GM12878 (cell line): ENCODE measurements at regions not wholly inside any gene's neighbourhood (a gene's known extent, or its start where the extent isn't known, plus 50 kb on each side); places are given as distances from the start of the nearest gene placed in this dataset.

Experiments used
- BCL11A ChIP-seq: IDR thresholded peaks from 2 replicates; pipeline ENCODE4 v1.6.1; 2011; ENCODE audit warnings: low read depth, low read length
- CTCF ChIP-seq, 3 experiments: IDR thresholded peaks in 2 of 3; conservative IDR thresholded peaks in 1 of 3; 2 replicates each; pipeline ENCODE4 v1.5.1; 2011; ENCODE audit warnings: low read depth in 3 of 3, low read length in 3 of 3, mild to moderate bottlenecking in 3 of 3, control low read depth in 2 of 3, moderate library complexity in 2 of 3, inconsistent platforms in 1 of 3, mixed read lengths in 1 of 3; ENCODE audit not compliant: control insufficient read depth in 2 of 3, insufficient read depth in 1 of 3; ENCODE audit errors: extremely low read depth in 1 of 3
- EP300 ChIP-seq, 2 experiments: fragments of 150-350 bp in 1 of 2; IDR thresholded peaks; 2 replicates each; pipeline ENCODE4 v1.6.1; 2011 to 2012; ENCODE audit warnings: low read depth in 2 of 2, low read length in 2 of 2, borderline replicate concordance in 1 of 2, improper control_type of control experiment in 1 of 2, inconsistent platforms in 1 of 2; ENCODE audit not compliant: control insufficient read depth in 1 of 2
- EZH2 ChIP-seq: IDR thresholded peaks from 2 replicates; pipeline ENCODE4 v1.6.1; 2012; ENCODE audit warnings: low read depth, mild to moderate bottlenecking, control low read depth, inconsistent platforms, low read length, borderline replicate concordance; ENCODE audit not compliant: control insufficient read depth
- JUND ChIP-seq: IDR thresholded peaks from 2 replicates; pipeline ENCODE4 v1.6.1; 2012; ENCODE audit warnings: low read depth, mild to moderate bottlenecking, low read length, improper control_type of control experiment, moderate library complexity
- NRF1 ChIP-seq: conservative IDR thresholded peaks from 2 replicates; pipeline ENCODE4 v1.6.1; 2011; ENCODE audit warnings: mild to moderate bottlenecking, low read depth, low read length, improper control_type of control experiment
- POLR2A ChIP-seq: IDR thresholded peaks from 2 replicates; pipeline ENCODE4 v1.6.1; 2011; ENCODE audit warnings: low read depth, mild to moderate bottlenecking, low read length
- POLR2AphosphoS5 ChIP-seq: IDR thresholded peaks from 2 replicates; pipeline ENCODE4 v1.6.1; 2011; ENCODE audit warnings: mild to moderate bottlenecking, low read length, inconsistent platforms
- SMAD1 ChIP-seq: fragments of 450-650 bp; IDR thresholded peaks from 2 replicates; pipeline ENCODE4 v1.6.1; 2018; ENCODE audit warnings: mild to moderate bottlenecking, low read depth; ENCODE audit not compliant: partially characterized antibody
- SUPT20H ChIP-seq: IDR thresholded peaks from 2 replicates; pipeline ENCODE4 v1.6.1; 2011; ENCODE audit warnings: low read depth, mild to moderate bottlenecking, low read length, moderate library complexity, borderline replicate concordance; ENCODE audit not compliant: control insufficient read depth
- TAF1 ChIP-seq: IDR thresholded peaks from 2 replicates; pipeline ENCODE4 v1.6.1; 2011; ENCODE audit warnings: mild to moderate bottlenecking, low read depth, low read length, borderline replicate concordance
- USF1 ChIP-seq: IDR thresholded peaks from 2 replicates; pipeline ENCODE4 v1.6.1; 2011; ENCODE audit warnings: borderline replicate concordance, low read depth, mild to moderate bottlenecking, moderate library complexity, mixed read lengths, low read length; ENCODE audit not compliant: insufficient read depth; ENCODE audit errors: extremely low read length
- TF ChIP-seq, protein P1 (sequence below): IDR thresholded peaks from 2 replicates; pipeline ENCODE4 v1.6.1; 2011; ENCODE audit warnings: low read depth, low read length, improper control_type of control experiment, borderline replicate concordance
- TF ChIP-seq, protein P2 (sequence below): fragments of 450-650 bp; formaldehyde crosslinking; IDR thresholded peaks from 2 replicates; pipeline ENCODE4 v1.4.0; 2020; ENCODE audit warnings: mild to moderate bottlenecking, moderate library complexity

DNA sequence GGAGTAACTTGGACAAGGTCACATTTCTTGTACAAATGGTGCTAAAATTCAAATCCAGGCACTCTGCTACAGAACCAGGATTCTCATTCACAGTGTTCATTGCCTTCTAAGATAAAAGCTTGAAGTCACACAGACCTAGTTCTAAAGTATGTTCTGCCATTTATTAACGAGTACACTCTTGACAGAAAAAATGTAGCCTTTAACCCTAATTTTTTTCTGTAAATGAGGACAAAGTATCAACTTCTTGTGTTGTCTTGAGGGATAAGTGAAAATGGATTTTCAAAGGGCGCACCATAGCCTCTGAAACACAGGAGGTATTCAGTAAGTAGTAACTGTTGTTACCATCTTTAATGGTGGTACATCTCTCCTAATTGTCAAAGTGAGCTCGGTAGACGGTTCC is 379.8 kb upstream of the FLRT2 start:
- TF ChIP-seq, protein P1, sequence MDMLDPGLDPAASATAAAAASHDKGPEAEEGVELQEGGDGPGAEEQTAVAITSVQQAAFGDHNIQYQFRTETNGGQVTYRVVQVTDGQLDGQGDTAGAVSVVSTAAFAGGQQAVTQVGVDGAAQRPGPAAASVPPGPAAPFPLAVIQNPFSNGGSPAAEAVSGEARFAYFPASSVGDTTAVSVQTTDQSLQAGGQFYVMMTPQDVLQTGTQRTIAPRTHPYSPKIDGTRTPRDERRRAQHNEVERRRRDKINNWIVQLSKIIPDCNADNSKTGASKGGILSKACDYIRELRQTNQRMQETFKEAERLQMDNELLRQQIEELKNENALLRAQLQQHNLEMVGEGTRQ: no peak
- TF ChIP-seq BCL11A (no peak), SMAD1 (no peak), EZH2 (no peak), POLR2A (no peak), CTCF (IDR thresholded peaks at IDR 0.05 in 2 of 3, conservative IDR thresholded peaks at IDR 0.05 in 1 of 3; ENCODE audit: control insufficient read depth in 2 of 3, extremely low read depth in 1 of 3, insufficient read depth in 1 of 3, low read depth in 3 of 3, low read length in 3 of 3) (no peak), USF1 (no peak), NRF1 (no peak), TAF1 (no peak), POLR2AphosphoS5 (no peak), JUND (no peak), EP300 (IDR thresholded peaks at IDR 0.05; ENCODE audit: borderline replicate concordance in 1 of 2, control insufficient read depth in 1 of 2, low read depth in 2 of 2, low read length in 2 of 2) (no peak), SUPT20H (no peak)
- TF ChIP-seq, protein P2, sequence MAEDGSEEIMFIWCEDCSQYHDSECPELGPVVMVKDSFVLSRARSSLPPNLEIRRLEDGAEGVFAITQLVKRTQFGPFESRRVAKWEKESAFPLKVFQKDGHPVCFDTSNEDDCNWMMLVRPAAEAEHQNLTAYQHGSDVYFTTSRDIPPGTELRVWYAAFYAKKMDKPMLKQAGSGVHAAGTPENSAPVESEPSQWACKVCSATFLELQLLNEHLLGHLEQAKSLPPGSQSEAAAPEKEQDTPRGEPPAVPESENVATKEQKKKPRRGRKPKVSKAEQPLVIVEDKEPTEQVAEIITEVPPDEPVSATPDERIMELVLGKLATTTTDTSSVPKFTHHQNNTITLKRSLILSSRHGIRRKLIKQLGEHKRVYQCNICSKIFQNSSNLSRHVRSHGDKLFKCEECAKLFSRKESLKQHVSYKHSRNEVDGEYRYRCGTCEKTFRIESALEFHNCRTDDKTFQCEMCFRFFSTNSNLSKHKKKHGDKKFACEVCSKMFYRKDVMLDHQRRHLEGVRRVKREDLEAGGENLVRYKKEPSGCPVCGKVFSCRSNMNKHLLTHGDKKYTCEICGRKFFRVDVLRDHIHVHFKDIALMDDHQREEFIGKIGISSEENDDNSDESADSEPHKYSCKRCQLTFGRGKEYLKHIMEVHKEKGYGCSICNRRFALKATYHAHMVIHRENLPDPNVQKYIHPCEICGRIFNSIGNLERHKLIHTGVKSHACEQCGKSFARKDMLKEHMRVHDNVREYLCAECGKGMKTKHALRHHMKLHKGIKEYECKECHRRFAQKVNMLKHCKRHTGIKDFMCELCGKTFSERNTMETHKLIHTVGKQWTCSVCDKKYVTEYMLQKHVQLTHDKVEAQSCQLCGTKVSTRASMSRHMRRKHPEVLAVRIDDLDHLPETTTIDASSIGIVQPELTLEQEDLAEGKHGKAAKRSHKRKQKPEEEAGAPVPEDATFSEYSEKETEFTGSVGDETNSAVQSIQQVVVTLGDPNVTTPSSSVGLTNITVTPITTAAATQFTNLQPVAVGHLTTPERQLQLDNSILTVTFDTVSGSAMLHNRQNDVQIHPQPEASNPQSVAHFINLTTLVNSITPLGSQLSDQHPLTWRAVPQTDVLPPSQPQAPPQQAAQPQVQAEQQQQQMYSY (CRISPR knock-in tag): no peak
